MM.1S (cell line): ENCODE measurements at regions not wholly inside any gene's neighbourhood (a gene's known extent, or its start where the extent isn't known, plus 50 kb on each side); places are given as distances from the start of the nearest gene placed in this dataset.

Experiments used
- DNase-seq: peaks from one replicate; pipeline ENCODE4 v3.0.0-alpha.2; 2015
- H2AFZ ChIP-seq: fragments of 300-600 bp; sonication (generic); 2 replicates; pipeline ENCODE4 v1.6.0; 2016; ENCODE audit warnings: antibody characterized with exemption, low read length
- H3F3A ChIP-seq: fragments of 300-600 bp; sonication (generic); 2 replicates; pipeline ENCODE4 v1.6.1; 2016; ENCODE audit warnings: mild to moderate bottlenecking, antibody characterized with exemption, low read length, moderate library complexity, mixed read lengths; ENCODE audit not compliant: insufficient read depth
- H3K27ac ChIP-seq: fragments of 300-600 bp; sonication (generic); 2 replicates; pipeline ENCODE4 v1.5.1; 2016; ENCODE audit warnings: mild to moderate bottlenecking, low read length
- H3K27me3 ChIP-seq: fragments of 300-600 bp; sonication (generic); replicated peaks from 2 replicates; pipeline ENCODE4 v1.6.0; 2016; ENCODE audit warnings: low read length; ENCODE audit not compliant: insufficient read depth
- H3K36me3 ChIP-seq: fragments of 300-600 bp; sonication (generic); replicated peaks from 2 replicates; pipeline ENCODE4 v1.6.1; 2016; ENCODE audit warnings: mild to moderate bottlenecking, low read length, mixed read lengths; ENCODE audit not compliant: insufficient read depth
- H3K4me1 ChIP-seq: fragments of 300-600 bp; sonication (generic); 2 replicates; pipeline ENCODE4 v1.6.1; 2016; ENCODE audit warnings: low read length, mixed read lengths
- H3K4me2 ChIP-seq: fragments of 300-600 bp; sonication (generic); 2 replicates; pipeline ENCODE4 v1.6.0; 2016; ENCODE audit warnings: low read depth, low read length
- H3K4me3 ChIP-seq: fragments of 300-600 bp; sonication (generic); 2 replicates; pipeline ENCODE4 v1.5.1; 2016; ENCODE audit warnings: low read length, mixed read lengths
- H3K79me2 ChIP-seq: fragments of 300-600 bp; sonication (generic); 2 replicates; pipeline ENCODE4 v1.6.1; 2016; ENCODE audit warnings: mixed run types, low read length, mixed read lengths
- H3K9ac ChIP-seq: fragments of 300-600 bp; sonication (generic); 2 replicates; pipeline ENCODE4 v1.6.1; 2016; ENCODE audit warnings: low read length, mixed read lengths
- H3K9me2 ChIP-seq: fragments of 300-600 bp; sonication (generic); replicated peaks from 2 replicates; pipeline ENCODE4 v1.6.1; 2016; ENCODE audit warnings: mild to moderate bottlenecking, low read length, mixed read lengths; ENCODE audit not compliant: insufficient read depth
- H3K9me3 ChIP-seq: fragments of 300-600 bp; sonication (generic); replicated peaks from 2 replicates; pipeline ENCODE4 v1.6.1; 2016; ENCODE audit warnings: mild to moderate bottlenecking, low read length, mixed read lengths; ENCODE audit not compliant: insufficient read depth
- H4K20me1 ChIP-seq: fragments of 300-600 bp; sonication (generic); 2 replicates; pipeline ENCODE4 v1.6.1; 2016; ENCODE audit warnings: mild to moderate bottlenecking, low read length, moderate library complexity, mixed read lengths; ENCODE audit not compliant: insufficient read depth
- EZH2 ChIP-seq: fragments of 300-600 bp; sonication (generic); optimal IDR thresholded peaks from 2 replicates; pipeline ENCODE3; 2017; ENCODE audit warnings: low read depth, mild to moderate bottlenecking, antibody characterized with exemption, low read length, mixed read lengths
- EZH2phosphoT487 ChIP-seq: fragments of 300-600 bp; sonication (generic); IDR thresholded peaks from 2 replicates; pipeline ENCODE4 v1.6.1; 2018; ENCODE audit warnings: antibody characterized with exemption, low read length
- TF ChIP-seq, protein P1 (sequence below): fragments of 300-600 bp; sonication (generic); IDR thresholded peaks from 2 replicates; pipeline ENCODE4 v1.5.1; 2016; ENCODE audit warnings: antibody characterized with exemption, low read length, mixed read lengths

DNA sequence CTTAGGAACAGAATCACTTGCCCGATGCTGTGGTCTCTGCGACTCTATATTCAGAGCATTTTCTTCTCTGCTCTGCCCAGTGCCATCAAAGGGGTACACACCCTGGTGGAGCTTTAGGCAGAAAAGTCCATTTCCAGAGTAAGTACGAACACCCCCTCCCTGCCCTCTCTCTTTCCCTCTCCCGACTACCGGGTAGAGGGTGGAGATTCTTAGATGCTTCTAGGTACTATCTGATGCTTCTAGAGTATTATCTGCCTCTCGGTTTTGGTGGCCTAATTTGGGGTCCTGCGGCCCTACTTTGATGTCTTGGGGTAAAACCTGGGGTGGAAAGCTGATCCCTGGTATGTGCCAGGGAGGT lies 245.4 kb upstream of the SOX4 start:
- no peaks in the 10 kb centered on the region for H3K9me2 ChIP-seq
- H3K9me3 ChIP-seq: no peaks in the 10 kb centered on the region
- no peaks in the 10 kb centered on the region for H3K27me3 ChIP-seq
- H3F3A ChIP-seq: no peaks in the 10 kb centered on the region
- no peaks in the 10 kb centered on the region for H3K4me1 ChIP-seq
- H3K4me3 ChIP-seq: no peak overlapping the region
- H3K36me3 ChIP-seq: no peaks in the 10 kb centered on the region
- no peak overlapping the region for H3K9ac ChIP-seq
- no peak for DNase-seq
- TF ChIP-seq, protein P1, sequence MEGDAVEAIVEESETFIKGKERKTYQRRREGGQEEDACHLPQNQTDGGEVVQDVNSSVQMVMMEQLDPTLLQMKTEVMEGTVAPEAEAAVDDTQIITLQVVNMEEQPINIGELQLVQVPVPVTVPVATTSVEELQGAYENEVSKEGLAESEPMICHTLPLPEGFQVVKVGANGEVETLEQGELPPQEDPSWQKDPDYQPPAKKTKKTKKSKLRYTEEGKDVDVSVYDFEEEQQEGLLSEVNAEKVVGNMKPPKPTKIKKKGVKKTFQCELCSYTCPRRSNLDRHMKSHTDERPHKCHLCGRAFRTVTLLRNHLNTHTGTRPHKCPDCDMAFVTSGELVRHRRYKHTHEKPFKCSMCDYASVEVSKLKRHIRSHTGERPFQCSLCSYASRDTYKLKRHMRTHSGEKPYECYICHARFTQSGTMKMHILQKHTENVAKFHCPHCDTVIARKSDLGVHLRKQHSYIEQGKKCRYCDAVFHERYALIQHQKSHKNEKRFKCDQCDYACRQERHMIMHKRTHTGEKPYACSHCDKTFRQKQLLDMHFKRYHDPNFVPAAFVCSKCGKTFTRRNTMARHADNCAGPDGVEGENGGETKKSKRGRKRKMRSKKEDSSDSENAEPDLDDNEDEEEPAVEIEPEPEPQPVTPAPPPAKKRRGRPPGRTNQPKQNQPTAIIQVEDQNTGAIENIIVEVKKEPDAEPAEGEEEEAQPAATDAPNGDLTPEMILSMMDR: no peak
- TF ChIP-seq EZH2phosphoT487 (no peak), EZH2 (no peak)
- no peak overlapping the region for H3K27ac ChIP-seq
- H3K4me2 ChIP-seq: no peak overlapping the region
- no peak overlapping the region for H2AFZ ChIP-seq
- H4K20me1 ChIP-seq: no peaks in the 10 kb centered on the region
- no peaks in the 10 kb centered on the region for H3K79me2 ChIP-seq

DNA sequence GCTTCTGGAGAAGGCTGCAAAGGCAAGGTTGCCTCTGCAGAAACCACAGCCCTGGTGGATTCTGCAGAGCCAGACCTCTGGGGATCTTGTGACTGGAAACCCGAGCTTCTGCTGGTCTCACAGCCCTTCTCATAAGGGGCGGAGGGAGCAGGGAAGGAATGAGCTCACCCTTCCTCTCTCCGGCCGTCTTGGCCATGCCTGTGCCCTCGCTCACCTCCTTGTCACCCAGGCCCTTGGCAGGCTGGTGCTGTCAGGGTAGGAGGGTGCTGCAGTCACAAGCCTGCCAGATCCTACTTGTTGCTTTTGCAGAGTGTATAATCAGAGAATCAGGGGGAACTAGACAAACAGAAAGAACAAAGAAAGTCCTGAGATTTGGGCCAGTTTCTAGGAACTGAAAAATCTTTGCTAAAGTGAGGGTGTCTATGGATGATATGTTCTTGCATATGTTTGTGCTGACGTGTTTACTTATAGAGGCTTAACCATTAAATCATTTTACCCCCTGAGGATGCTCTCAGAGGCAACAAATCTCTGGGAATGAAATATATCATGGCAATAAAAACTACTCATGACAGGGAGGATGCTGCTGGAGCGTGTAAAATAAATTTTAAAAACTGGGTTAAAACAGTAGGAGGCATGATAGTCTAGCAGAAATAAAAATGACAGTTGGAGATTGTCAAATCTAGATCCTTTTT lies 244.9 kb upstream of the SOX4 start:
- Histone ChIP-seq H3K9me2 (no peaks in the 10 kb centered on the region), H3K9me3 (no peaks in the 10 kb centered on the region), H3F3A (no peaks in the 10 kb centered on the region), H4K20me1 (no peaks in the 10 kb centered on the region), H3K27ac (no peak overlapping the region), H2AFZ (no peak overlapping the region), H3K4me3 (no peak overlapping the region), H3K4me1 (no peaks in the 10 kb centered on the region), H3K79me2 (no peaks in the 10 kb centered on the region), H3K27me3 (no peaks in the 10 kb centered on the region), H3K4me2 (no peak overlapping the region), H3K9ac (no peak overlapping the region), H3K36me3 (no peaks in the 10 kb centered on the region)
- DNase-seq: no peak
- no peak for TF ChIP-seq EZH2
- no peak for TF ChIP-seq EZH2phosphoT487
- TF ChIP-seq, protein P1: no peak

DNA sequence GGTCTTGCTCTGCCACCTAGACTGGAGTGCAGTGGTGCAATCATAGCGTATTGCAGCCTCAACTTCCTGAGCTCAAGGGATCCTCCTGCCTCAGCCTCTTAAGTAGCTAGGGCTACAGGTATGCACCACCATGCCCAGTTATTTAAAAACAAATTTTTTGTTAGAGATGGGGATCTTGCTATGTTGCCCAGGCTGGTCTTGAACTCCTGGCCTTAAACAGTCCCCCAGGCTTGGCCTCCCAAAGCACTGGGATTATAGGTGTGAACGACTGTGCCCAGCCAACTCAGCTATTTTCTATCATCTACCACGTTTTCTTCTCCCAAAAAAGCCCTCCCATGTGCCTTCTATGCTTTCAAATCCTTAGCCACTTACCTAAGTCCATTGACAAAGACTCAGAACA lies 243.7 kb upstream of the SOX4 start:
- H3K9me2 ChIP-seq: no peaks in the 10 kb centered on the region
- H2AFZ ChIP-seq: no peak overlapping the region
- no peaks in the 10 kb centered on the region for H3K79me2 ChIP-seq
- H3K27me3 ChIP-seq: no peaks in the 10 kb centered on the region
- no peak overlapping the region for H3K4me3 ChIP-seq
- H3K4me2 ChIP-seq: no peak overlapping the region
- no peaks in the 10 kb centered on the region for H3F3A ChIP-seq
- no peak overlapping the region for H3K27ac ChIP-seq
- no peaks in the 10 kb centered on the region for H3K36me3 ChIP-seq
- H3K4me1 ChIP-seq: no peaks in the 10 kb centered on the region
- TF ChIP-seq EZH2 (no peak), EZH2phosphoT487 (no peak)
- TF ChIP-seq, protein P1: no peak
- no peaks in the 10 kb centered on the region for H4K20me1 ChIP-seq
- DNase-seq: no peak
- H3K9ac ChIP-seq: no peak overlapping the region
- H3K9me3 ChIP-seq: no peaks in the 10 kb centered on the region
